H9 (cell line): ENCODE measurements at regions not wholly inside any gene's neighbourhood (a gene's known extent, or its start where the extent isn't known, plus 50 kb on each side); places are given as distances from the start of the nearest gene placed in this dataset.

Source experiments
- DNase-seq: peaks from one replicate; pipeline ENCODE4 v3.0.0-alpha.2; 2017
- H2AFZ ChIP-seq: one replicate; pipeline ENCODE4 v1.6.1; 2013; ENCODE audit warnings: mild to moderate bottlenecking, low read length, control low read depth, moderate library complexity
- H2AK5ac ChIP-seq: 2 replicates; pipeline ENCODE4 v1.6.1; 2013; ENCODE audit warnings: low read length, control low read depth, mixed read lengths; ENCODE audit not compliant: insufficient read length
- H2BK120ac ChIP-seq: one replicate; pipeline ENCODE4 v1.6.1; 2013; ENCODE audit warnings: low read depth, mild to moderate bottlenecking, low read length, control low read depth, inconsistent platforms; ENCODE audit not compliant: poor library complexity, severe bottlenecking
- H2BK12ac ChIP-seq: 2 replicates; pipeline ENCODE4 v1.6.1; 2013; ENCODE audit warnings: low read length, control low read depth, mixed read lengths, low read depth; ENCODE audit not compliant: insufficient read length
- H2BK15ac ChIP-seq: 2 replicates; pipeline ENCODE4 v1.6.1; 2013; ENCODE audit warnings: low read depth, low read length, control low read depth
- H2BK20ac ChIP-seq: one replicate; pipeline ENCODE4 v1.6.1; 2013; ENCODE audit warnings: low read depth, mild to moderate bottlenecking, low read length, control low read depth, inconsistent platforms; ENCODE audit not compliant: poor library complexity, severe bottlenecking
- H2BK5ac ChIP-seq: 2 replicates; pipeline ENCODE4 v1.6.1; 2013; ENCODE audit warnings: low read length, control low read depth, mixed read lengths; ENCODE audit not compliant: insufficient read length
- H3K14ac ChIP-seq: 2 replicates; pipeline ENCODE4 v1.6.1; 2013; ENCODE audit warnings: low read length, control low read depth; ENCODE audit not compliant: insufficient read depth
- H3K18ac ChIP-seq: 2 replicates; pipeline ENCODE4 v1.6.1; 2013; ENCODE audit warnings: low read depth, mild to moderate bottlenecking, mixed read lengths, low read length, control low read depth; ENCODE audit not compliant: insufficient read length
- H3K23ac ChIP-seq: 2 replicates; pipeline ENCODE4 v1.6.1; 2013; ENCODE audit warnings: low read length, control low read depth, mixed read lengths, low read depth; ENCODE audit not compliant: insufficient read length
- H3K23me2 ChIP-seq: 2 replicates; pipeline ENCODE4 v1.6.1; 2013; ENCODE audit warnings: low read depth, mild to moderate bottlenecking, mixed read lengths, low read length, control low read depth; ENCODE audit not compliant: insufficient read length, poor library complexity, severe bottlenecking
- H3K27ac ChIP-seq: 2 replicates; pipeline ENCODE4 v1.5.1; 2013; ENCODE audit warnings: low read length, control low read depth, mixed read lengths, low read depth; ENCODE audit not compliant: insufficient read length
- H3K27me3 ChIP-seq: 2 replicates; pipeline ENCODE4 v1.6.1; 2013; ENCODE audit warnings: low read length, control low read depth, inconsistent platforms; ENCODE audit not compliant: insufficient read depth
- H3K4ac ChIP-seq: 2 replicates; pipeline ENCODE4 v1.6.1; 2013; ENCODE audit warnings: low read depth, mild to moderate bottlenecking, control low read depth, inconsistent platforms, low read length, moderate library complexity
- H3K4me1 ChIP-seq: 2 replicates; pipeline ENCODE4 v1.6.1; 2013; ENCODE audit warnings: low read length, control low read depth, inconsistent platforms; ENCODE audit not compliant: insufficient read depth
- H3K4me2 ChIP-seq: 2 replicates; pipeline ENCODE4 v1.6.1; 2013; ENCODE audit warnings: low read length, control low read depth, mixed read lengths; ENCODE audit not compliant: insufficient read length, insufficient read depth
- H3K56ac ChIP-seq: 2 replicates; pipeline ENCODE4 v1.6.1; 2013; ENCODE audit warnings: low read depth, mild to moderate bottlenecking, mixed read lengths, low read length, control low read depth; ENCODE audit not compliant: insufficient read length
- H3K79me1 ChIP-seq: 2 replicates; pipeline ENCODE4 v1.6.1; 2013; ENCODE audit warnings: low read depth, mild to moderate bottlenecking, moderate library complexity, low read length, control low read depth, inconsistent platforms; ENCODE audit not compliant: insufficient read depth, poor library complexity, severe bottlenecking
- H3K79me2 ChIP-seq: 2 replicates; pipeline ENCODE4 v1.6.1; 2013; ENCODE audit warnings: low read length, control low read depth, inconsistent platforms; ENCODE audit not compliant: insufficient read depth
- H3K9ac ChIP-seq: 2 replicates; pipeline ENCODE4 v1.6.1; 2013; ENCODE audit warnings: low read length, control low read depth, mixed read lengths; ENCODE audit not compliant: insufficient read length; ENCODE audit errors: extremely low read depth
- H3K9me3 ChIP-seq: one replicate; pipeline ENCODE4 v1.6.1; 2013; ENCODE audit warnings: low read depth, low read length, inconsistent platforms; ENCODE audit not compliant: control insufficient read depth
- H3T11ph ChIP-seq: one replicate; pipeline ENCODE4 v1.6.1; 2013; ENCODE audit warnings: mild to moderate bottlenecking, low read length, control low read depth, inconsistent platforms
- H4K20me1 ChIP-seq: one replicate; pipeline ENCODE4 v1.6.1; 2013; ENCODE audit not compliant: control insufficient read depth, insufficient read length, insufficient read depth
- H4K5ac ChIP-seq: 2 replicates; pipeline ENCODE4 v1.6.1; 2013; ENCODE audit warnings: low read depth, mild to moderate bottlenecking, mixed read lengths, low read length, control low read depth; ENCODE audit not compliant: insufficient read length
- H4K8ac ChIP-seq: replicated peaks from 2 replicates; pipeline ENCODE4 v1.6.1; 2013; ENCODE audit warnings: low read length, control low read depth, mixed read lengths, low read depth; ENCODE audit not compliant: insufficient read length
- H4K91ac ChIP-seq: 2 replicates; pipeline ENCODE4 v1.6.1; 2013; ENCODE audit warnings: low read depth, mild to moderate bottlenecking, moderate library complexity, mixed read lengths, low read length, control low read depth; ENCODE audit not compliant: insufficient read length
- H3K27ac Mint-ChIP-seq, 3 experiments: 2 replicates in 2 of 3; 3 replicates in 1 of 3; pipeline ENCODE4 v1.8.0; 2020 to 2021; ENCODE audit warnings: mixed read lengths in 3 of 3, mild to moderate bottlenecking in 1 of 3, moderate library complexity in 1 of 3
- H3K27me3 Mint-ChIP-seq: 2 replicates; pipeline ENCODE4 v1.8.0; 2021; ENCODE audit warnings: low read depth, mild to moderate bottlenecking, moderate library complexity, mixed read lengths
- H3K36me3 Mint-ChIP-seq, 3 experiments: 2 replicates in 2 of 3; 3 replicates in 1 of 3; pipeline ENCODE4 v1.8.0; 2020 to 2021; ENCODE audit warnings: low read depth in 3 of 3, mixed read lengths in 3 of 3; ENCODE audit not compliant: insufficient read depth in 1 of 3
- H3K4me1 Mint-ChIP-seq, 2 experiments: 2 replicates each; pipeline ENCODE4 v1.8.0; 2020; ENCODE audit warnings: mixed read lengths in 2 of 2
- H3K4me3 Mint-ChIP-seq, 2 experiments: 2 replicates in 1 of 2; 3 replicates in 1 of 2; pipeline ENCODE4 v1.8.0; 2020 to 2021; ENCODE audit warnings: mild to moderate bottlenecking in 2 of 2, mixed read lengths in 2 of 2, moderate library complexity in 1 of 2
- H3K9me3 Mint-ChIP-seq, 2 experiments: 2 replicates in 1 of 2; 3 replicates in 1 of 2; pipeline ENCODE4 v1.8.0; 2020; ENCODE audit warnings: mild to moderate bottlenecking in 2 of 2, mixed read lengths in 2 of 2, moderate library complexity in 1 of 2
- CTCF ChIP-seq: fragments of 200-600 bp; sonication (generic); conservative IDR thresholded peaks from 3 replicates; pipeline ENCODE4 v1.8.0; 2021; ENCODE audit warnings: antibody characterized with exemption, mild to moderate bottlenecking
- WGBS: extraction: QIAGEN DNeasy Blood & Tissue Kit; methylation state at CpG from one replicate; pipeline ENCODE4 v1.1.7; 2013; ENCODE audit warnings: missing lambda C conversion rate, low lambda C conversion rate, mixed read lengths; ENCODE audit not compliant: insufficient read length; ENCODE audit errors: extremely low coverage; 5-methylcytosine and 5-hydroxymethylcytosine counted together

- Mint-ChIP-seq H3K27ac (no peak overlapping the region), H3K36me3 (peaks cover 2 to 14% (median 6%) of the 10 kb centered on the region in 3 experiments; a peak in 6 of 7 replicates), H3K9me3 (peaks cover 6% of the 10 kb centered on the region in 2 experiments), H3K4me3 (no peak overlapping the region), H3K27me3 (no peaks in the 10 kb centered on the region), H3K4me1 (peaks cover 3 to 4% of the 10 kb centered on the region in 2 experiments; a peak in 2 of 4 replicates)
- Histone ChIP-seq H3K4me1 (no peaks in the 10 kb centered on the region), H3K14ac (no peak overlapping the region), H3K56ac (no peak overlapping the region), H3K79me1 (peaks cover 3% of the 10 kb centered on the region), H4K8ac (no peak overlapping the region), H3K4ac (no peak overlapping the region), H2BK120ac (no peak overlapping the region), H2BK12ac (no peak overlapping the region), H3K23me2 (no peaks in the 10 kb centered on the region), H4K20me1 (no peaks in the 10 kb centered on the region), H3K79me2 (no peaks in the 10 kb centered on the region), H3K9ac (no peak overlapping the region), H3K27me3 (no peaks in the 10 kb centered on the region), H2BK5ac (no peak overlapping the region), H4K91ac (no peak overlapping the region), H3K23ac (no peak overlapping the region), H3K4me2 (no peak overlapping the region), H2BK15ac (no peak overlapping the region), H3T11ph (no peak overlapping the region), H3K27ac (no peak overlapping the region), H4K5ac (no peak overlapping the region), H2AK5ac (no peak overlapping the region), H3K9me3 (no peaks in the 10 kb centered on the region), H3K18ac (no peak overlapping the region), H2AFZ (no peak overlapping the region), H2BK20ac (no peak overlapping the region)
- no peak for DNase-seq
- TF ChIP-seq CTCF = no peak
- no CpG with 5 or more reads among the region's 12 CpGs for WGBS
These were observed 135.6 kb upstream of the NEBL start for GRCh38 chr10:21032587-21033319.
